SU-DHL-6 (cell line): ENCODE measurements at regions not wholly inside any gene's neighbourhood (a gene's known extent, or its start where the extent isn't known, plus 50 kb on each side); places are given as distances from the start of the nearest gene placed in this dataset.

ENCODE experiments used
- CTCF ChIP-seq: fragments of 200-600 bp; sonication (generic); IDR thresholded peaks from one replicate; pipeline ENCODE4 v1.5.1; 2017; ENCODE audit warnings: antibody characterized with exemption, mild to moderate bottlenecking, low read length, moderate library complexity; ENCODE audit not compliant: insufficient read depth, poor library complexity, severe bottlenecking
- EZH2phosphoT487 ChIP-seq: fragments of 200-600 bp; sonication (generic), shearing (Covaris generic); conservative IDR thresholded peaks from 2 replicates; pipeline ENCODE4 v1.6.1; 2018; ENCODE audit warnings: mild to moderate bottlenecking, antibody characterized with exemption, low read length, moderate library complexity, mixed read lengths

GRCh38 chr10:44010873-44011602, 362.4 kb upstream of the ZNF32 start:
- TF ChIP-seq CTCF (no peak), EZH2phosphoT487 (no peak)
